ENCODE measurements at regions not wholly inside any gene's neighbourhood (a gene's known extent, or its start where the extent isn't known, plus 50 kb on each side); places are given as distances from the start of the nearest gene placed in this dataset.

- H3K9me3 Mint-ChIP-seq, result no peaks in the 10 kb centered on the region
- no peaks in the 10 kb centered on the region for H3K27me3 Mint-ChIP-seq (ENCODE audit: low read depth)
- H3K27ac Mint-ChIP-seq, result no peak overlapping the region
- H3K36me3 Mint-ChIP-seq, result no peaks in the 10 kb centered on the region
- H3K4me3 Mint-ChIP-seq, result no peak overlapping the region
- no peak for DNase-seq (ENCODE audit: low spot score in 2 of 2, unreplicated experiment in 2 of 2)
- no peak for TF ChIP-seq CTCF (IDR thresholded peaks at IDR 0.05; ENCODE audit: unreplicated experiment)
- H3K4me1 Mint-ChIP-seq, result peaks cover 6% of the 10 kb centered on the region
Measured at GRCh38 chr6:91098006-91098405, 511.1 kb upstream of the MAP3K7 start.

GRCh38 chr6:91097364-91097763, 510.5 kb upstream of the MAP3K7 start:
- peaks cover 6% of the 10 kb centered on the region for H3K4me1 Mint-ChIP-seq
- TF ChIP-seq CTCF (IDR thresholded peaks at IDR 0.05; ENCODE audit: unreplicated experiment), result no peak
- H3K27me3 Mint-ChIP-seq (ENCODE audit: low read depth), result no peaks in the 10 kb centered on the region
- no peaks in the 10 kb centered on the region for H3K36me3 Mint-ChIP-seq
- H3K4me3 Mint-ChIP-seq, result no peak overlapping the region
- DNase-seq (ENCODE audit: low spot score in 2 of 2, unreplicated experiment in 2 of 2), result no peak
- no peaks in the 10 kb centered on the region for H3K9me3 Mint-ChIP-seq
- no peak overlapping the region for H3K27ac Mint-ChIP-seq

GRCh38 chr6:91094806-91095475, 508.1 kb upstream of the MAP3K7 start:
- no peaks in the 10 kb centered on the region for H3K27me3 Mint-ChIP-seq (ENCODE audit: low read depth)

GRCh38 chr6:91094341-91094740, 507.5 kb upstream of the MAP3K7 start:
- Mint-ChIP-seq H3K27ac (no peak overlapping the region), H3K27me3 (ENCODE audit: low read depth) (no peaks in the 10 kb centered on the region), H3K4me1 (peaks cover 8% of the 10 kb centered on the region), H3K36me3 (no peaks in the 10 kb centered on the region), H3K9me3 (no peaks in the 10 kb centered on the region), H3K4me3 (no peak overlapping the region)
- DNase-seq (ENCODE audit: low spot score in 2 of 2, unreplicated experiment in 2 of 2), result no peak
- no peak for TF ChIP-seq CTCF (IDR thresholded peaks at IDR 0.05; ENCODE audit: unreplicated experiment)

More at GRCh38 chr6:91094806-91095475, 508.1 kb upstream of the MAP3K7 start:
- no peaks in the 10 kb centered on the region for H3K36me3 Mint-ChIP-seq
- H3K4me1 Mint-ChIP-seq, result peaks cover 8% of the 10 kb centered on the region
- H3K4me3 Mint-ChIP-seq, result no peak overlapping the region
- no peak overlapping the region for H3K27ac Mint-ChIP-seq
- TF ChIP-seq CTCF (IDR thresholded peaks at IDR 0.05; ENCODE audit: unreplicated experiment), result no peak
- H3K9me3 Mint-ChIP-seq, result no peaks in the 10 kb centered on the region
- DNase-seq (ENCODE audit: low spot score in 2 of 2, unreplicated experiment in 2 of 2), result no peak

GRCh38 chr6:91088976-91089375, 502.1 kb upstream of the MAP3K7 start:
- H3K27me3 Mint-ChIP-seq (ENCODE audit: low read depth), result no peaks in the 10 kb centered on the region
- peaks cover 7% of the 10 kb centered on the region for H3K4me1 Mint-ChIP-seq
- no peak for TF ChIP-seq CTCF (IDR thresholded peaks at IDR 0.05; ENCODE audit: unreplicated experiment)
- no peak overlapping the region for H3K4me3 Mint-ChIP-seq
- no peaks in the 10 kb centered on the region for H3K9me3 Mint-ChIP-seq
- H3K36me3 Mint-ChIP-seq, result no peaks in the 10 kb centered on the region
- DNase-seq (ENCODE audit: low spot score in 2 of 2, unreplicated experiment in 2 of 2), result no peak
- no peak overlapping the region for H3K27ac Mint-ChIP-seq

GRCh38 chr6:91088515-91088914, 501.6 kb upstream of the MAP3K7 start:
- no peak for DNase-seq (ENCODE audit: low spot score in 2 of 2, unreplicated experiment in 2 of 2)
- H3K27ac Mint-ChIP-seq, result no peak overlapping the region
- TF ChIP-seq CTCF (IDR thresholded peaks at IDR 0.05; ENCODE audit: unreplicated experiment), result no peak
- H3K36me3 Mint-ChIP-seq, result no peaks in the 10 kb centered on the region
- peaks cover 8% of the 10 kb centered on the region for H3K4me1 Mint-ChIP-seq
- no peaks in the 10 kb centered on the region for H3K9me3 Mint-ChIP-seq
- no peaks in the 10 kb centered on the region for H3K27me3 Mint-ChIP-seq (ENCODE audit: low read depth)
- no peak overlapping the region for H3K4me3 Mint-ChIP-seq
